Prostate gland (tissue), 2 donors: ENCODE measurements at regions not wholly inside any gene's neighbourhood (a gene's known extent, or its start where the extent isn't known, plus 50 kb on each side); places are given as distances from the start of the nearest gene placed in this dataset.

Experiments used
- DNase-seq: peaks from one replicate; pipeline ENCODE4 v3.0.0-alpha.2; 2019; ENCODE audit warnings: low spot score
- H3K27ac ChIP-seq, 2 donors: fragments of 200-600 bp; sonication (generic); 2 replicates each; pipeline ENCODE4 v1.5.1; 2017 to 2019
- H3K27me3 ChIP-seq: fragments of 200-600 bp; sonication (generic); replicated peaks from 2 replicates; pipeline ENCODE4 v1.5.1; 2019; ENCODE audit not compliant: insufficient read depth
- H3K36me3 ChIP-seq, 2 donors: fragments of 200-600 bp; sonication (generic); 1 replicate in 1 of 2; 2 replicates in 1 of 2; pipeline versions ENCODE4 v1.5.1 to v1.8.1; 2017 to 2019
- H3K4me1 ChIP-seq: fragments of 200-600 bp; sonication (generic); replicated peaks from 2 replicates; pipeline ENCODE4 v1.5.1; 2019
- H3K4me3 ChIP-seq, 2 donors: fragments of 200-600 bp; sonication (generic); 2 replicates each; pipeline ENCODE4 v1.5.1; 2017 to 2019
- H3K9me3 ChIP-seq: fragments of 200-600 bp; sonication (generic); 2 replicates; pipeline ENCODE4 v1.5.1; 2017
- POLR2A ChIP-seq: fragments of 450-650 bp; IDR thresholded peaks from one replicate; pipeline ENCODE4 v1.6.1; 2016; ENCODE audit warnings: antibody characterized with exemption, mild to moderate bottlenecking
- POLR2AphosphoS5 ChIP-seq: sonication (generic); formaldehyde crosslinking; IDR thresholded peaks from one replicate; pipeline ENCODE4 v1.6.1; 2017; ENCODE audit warnings: antibody characterized with exemption
- WGBS: methylation state at CpG from one replicate; pipeline ENCODE4 v1.1.5; 2018; 5-methylcytosine and 5-hydroxymethylcytosine counted together
- intact Hi-C: fragments of 100-400 bp; cut with DNase I; formaldehyde crosslinking; loops from one replicate; pipeline ENCODE4 v1.14.2; 2022
- TF ChIP-seq, protein P1 (sequence below), 4 experiments: fragments of 200-600 bp in 2 of 4; fragments of 450-650 bp in 2 of 4; sonication (generic) in 2 of 4; IDR thresholded peaks; 1 replicate in 3 of 4; 2 replicates in 1 of 4; pipeline ENCODE4 v1.5.1; 2016 to 2019; ENCODE audit warnings: antibody characterized with exemption in 4 of 4, mild to moderate bottlenecking in 2 of 4, moderate library complexity in 2 of 4

DNA sequence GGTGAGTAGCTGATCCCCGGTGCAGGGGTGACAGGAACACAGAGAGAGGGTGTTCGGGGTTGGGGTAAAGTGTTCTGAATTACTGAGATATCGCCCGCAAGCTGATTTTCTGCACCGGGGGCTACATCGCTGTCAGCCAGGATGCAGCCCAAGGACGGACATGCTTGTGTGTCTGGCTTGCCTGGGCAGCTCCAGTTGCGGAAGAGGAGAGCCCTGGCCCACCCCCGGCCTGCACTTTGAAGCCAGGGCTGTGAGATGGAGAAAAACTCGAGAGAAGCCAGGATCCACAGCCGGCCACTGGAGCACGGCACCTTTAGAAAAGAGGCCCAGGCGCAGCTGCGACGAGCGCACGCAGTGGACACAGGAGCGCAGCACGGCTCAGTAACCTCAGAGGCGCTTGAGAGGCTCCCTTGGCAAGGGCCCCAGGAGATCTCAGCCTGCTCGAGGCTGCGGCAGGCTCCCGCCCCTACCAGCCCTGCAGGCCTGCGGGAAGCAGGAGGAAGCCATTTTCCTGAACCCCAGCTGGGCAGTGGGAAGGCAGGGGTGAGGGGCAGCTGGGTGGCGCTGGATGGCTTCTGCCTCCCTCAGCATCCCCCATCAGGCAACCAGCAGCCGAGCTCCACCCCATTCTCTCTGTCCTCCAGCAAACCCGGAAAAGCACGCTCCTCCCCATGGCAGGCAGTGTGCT is 59.2 kb downstream of the C9orf50 start:
- WGBS = 23% methylated on average over 28 of the region's 28 CpGs
- peak; percentile 24 for DNase-seq
- Histone ChIP-seq H3K36me3 (no peaks in the 10 kb centered on the region), H3K9me3 (no peaks in the 10 kb centered on the region), H3K4me1 (no peaks in the 10 kb centered on the region), H3K27ac (peak overlapping the region in 1 of 2 donors; percentile 18), H3K27me3 (no peaks in the 10 kb centered on the region), H3K4me3 (no peak overlapping the region)
- intact Hi-C loops = no loop called here
- TF ChIP-seq POLR2AphosphoS5 = no peak
- TF ChIP-seq POLR2A = no peak
- TF ChIP-seq, protein P1, sequence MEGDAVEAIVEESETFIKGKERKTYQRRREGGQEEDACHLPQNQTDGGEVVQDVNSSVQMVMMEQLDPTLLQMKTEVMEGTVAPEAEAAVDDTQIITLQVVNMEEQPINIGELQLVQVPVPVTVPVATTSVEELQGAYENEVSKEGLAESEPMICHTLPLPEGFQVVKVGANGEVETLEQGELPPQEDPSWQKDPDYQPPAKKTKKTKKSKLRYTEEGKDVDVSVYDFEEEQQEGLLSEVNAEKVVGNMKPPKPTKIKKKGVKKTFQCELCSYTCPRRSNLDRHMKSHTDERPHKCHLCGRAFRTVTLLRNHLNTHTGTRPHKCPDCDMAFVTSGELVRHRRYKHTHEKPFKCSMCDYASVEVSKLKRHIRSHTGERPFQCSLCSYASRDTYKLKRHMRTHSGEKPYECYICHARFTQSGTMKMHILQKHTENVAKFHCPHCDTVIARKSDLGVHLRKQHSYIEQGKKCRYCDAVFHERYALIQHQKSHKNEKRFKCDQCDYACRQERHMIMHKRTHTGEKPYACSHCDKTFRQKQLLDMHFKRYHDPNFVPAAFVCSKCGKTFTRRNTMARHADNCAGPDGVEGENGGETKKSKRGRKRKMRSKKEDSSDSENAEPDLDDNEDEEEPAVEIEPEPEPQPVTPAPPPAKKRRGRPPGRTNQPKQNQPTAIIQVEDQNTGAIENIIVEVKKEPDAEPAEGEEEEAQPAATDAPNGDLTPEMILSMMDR (IDR thresholded peaks at IDR 0.05) = no peak

DNA sequence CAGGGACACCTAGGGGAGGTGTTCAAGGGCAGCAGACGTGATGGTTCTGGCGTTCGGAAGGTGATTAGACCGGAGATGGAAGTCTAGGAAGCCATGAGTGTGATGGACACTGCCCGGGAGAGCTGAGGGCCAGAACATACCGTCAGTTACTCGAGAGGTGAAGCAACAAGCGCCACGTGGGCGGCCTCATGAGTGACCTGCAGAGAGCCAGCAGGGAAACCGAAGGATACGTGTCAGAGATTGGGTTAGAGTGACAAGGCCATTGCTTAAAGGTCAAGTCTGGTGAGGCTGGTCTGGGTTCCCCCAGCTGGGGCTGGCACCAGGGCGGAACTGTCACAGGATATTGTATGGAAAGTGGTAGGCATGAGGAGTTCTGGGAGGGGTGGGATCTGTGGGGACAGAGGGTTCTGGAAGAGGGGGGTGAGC is 60.0 kb downstream of the C9orf50 start:
- Histone ChIP-seq H3K27me3 (no peaks in the 10 kb centered on the region), H3K9me3 (no peaks in the 10 kb centered on the region), H3K4me3 (no peak overlapping the region), H3K36me3 (no peaks in the 10 kb centered on the region), H3K4me1 (no peaks in the 10 kb centered on the region), H3K27ac (no peak overlapping the region)
- DNase-seq = no peak
- intact Hi-C loops = no loop called here
- 93% methylated on average over 13 of the region's 13 CpGs for WGBS
- no peak for TF ChIP-seq POLR2AphosphoS5
- TF ChIP-seq, protein P1 (IDR thresholded peaks at IDR 0.05) = no peak
- TF ChIP-seq POLR2A = no peak

DNA sequence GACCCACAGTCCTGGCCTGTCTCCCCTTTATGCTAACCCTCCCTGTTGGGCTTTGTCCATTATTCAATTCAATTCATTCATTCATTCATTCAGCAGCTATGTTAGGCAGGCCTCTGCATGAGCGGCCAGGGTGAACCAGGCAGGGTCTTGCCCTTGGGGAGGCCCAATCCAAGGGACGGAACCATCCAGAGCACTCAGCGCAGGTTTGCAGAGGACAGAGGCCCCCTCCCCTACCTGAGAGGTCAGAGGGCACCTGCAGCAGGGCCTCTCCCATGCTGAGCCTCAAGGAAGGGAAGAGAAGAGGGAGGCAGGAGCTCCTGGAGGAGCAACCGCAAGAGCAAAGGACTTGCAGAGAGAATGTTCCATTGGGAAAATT is 61.4 kb downstream of the C9orf50 start:
- Histone ChIP-seq H3K4me1 (no peaks in the 10 kb centered on the region), H3K4me3 (no peak overlapping the region), H3K9me3 (no peaks in the 10 kb centered on the region), H3K36me3 (no peaks in the 10 kb centered on the region), H3K27ac (no peak overlapping the region), H3K27me3 (no peaks in the 10 kb centered on the region)
- DNase-seq = no peak
- WGBS = 97% methylated on average over 4 of the region's 4 CpGs
- TF ChIP-seq, protein P1 (IDR thresholded peaks at IDR 0.05) = no peak
- TF ChIP-seq POLR2AphosphoS5 = no peak
- no peak for TF ChIP-seq POLR2A
- intact Hi-C loops = loop anchor here (5.0 kb wide), 1 partner anchor 38 kb away; no protein-coding TSS in a partner anchor

DNA sequence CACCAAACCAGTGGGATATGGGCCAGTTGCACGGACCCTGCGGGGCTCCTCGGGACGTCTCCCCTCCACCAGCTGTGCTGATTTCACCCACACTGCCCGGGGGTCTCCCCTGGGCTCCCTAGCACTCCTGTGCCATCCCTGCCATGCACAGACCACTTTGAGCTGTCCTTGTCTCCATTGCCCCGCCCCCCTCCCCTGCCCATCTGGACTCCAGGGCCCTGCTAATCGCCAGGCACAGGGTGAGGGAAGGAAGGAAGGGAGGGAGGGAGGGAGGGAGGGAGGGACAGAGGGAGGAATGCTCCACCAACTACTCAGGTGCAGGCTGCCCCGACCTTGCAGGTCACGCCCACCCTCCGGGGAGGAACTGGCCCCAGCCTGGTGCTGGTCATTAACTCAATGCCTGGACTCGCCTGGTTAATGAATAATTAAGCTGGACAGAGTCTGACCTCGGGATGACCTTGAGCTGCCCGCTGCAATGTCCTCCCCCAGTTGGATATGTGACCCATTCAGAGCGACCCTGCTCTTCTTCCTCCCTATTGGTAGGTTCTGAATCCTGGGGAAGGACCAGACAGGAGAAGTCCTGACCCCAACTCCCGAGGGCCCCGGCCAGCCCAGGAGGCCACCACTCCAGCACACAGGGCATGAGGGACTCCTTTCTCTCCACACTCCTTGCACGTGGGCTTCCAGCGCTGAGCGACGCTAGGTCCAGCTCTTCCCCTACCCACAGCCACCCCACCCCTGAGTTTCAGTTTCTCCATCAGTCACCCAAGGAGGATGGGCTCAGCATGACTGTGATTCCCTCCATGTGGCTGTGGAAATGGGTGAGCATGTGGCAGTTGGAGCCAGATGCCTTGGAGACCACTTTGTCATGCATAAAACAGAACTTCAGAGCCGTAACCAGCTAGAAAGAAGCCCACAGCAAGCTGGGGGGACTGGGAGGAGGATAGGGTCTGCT is 62.1 kb downstream of the C9orf50 start:
- intact Hi-C loops = loop anchor here (5.0 kb wide), 1 partner anchor 38 kb away; no protein-coding TSS in a partner anchor
- no peaks in the 10 kb centered on the region for H3K9me3 ChIP-seq
- H3K36me3 ChIP-seq = no peaks in the 10 kb centered on the region
- 59% methylated on average over 21 of the region's 21 CpGs for WGBS
- TF ChIP-seq, protein P1 (IDR thresholded peaks at IDR 0.05) = no peak
- no peak for TF ChIP-seq POLR2A
- no peak for TF ChIP-seq POLR2AphosphoS5
- no peak overlapping the region for H3K4me3 ChIP-seq
- peak overlapping the region; percentile 64 to 66 for H3K27ac ChIP-seq
- no peaks in the 10 kb centered on the region for H3K4me1 ChIP-seq
- H3K27me3 ChIP-seq = no peaks in the 10 kb centered on the region
- no peak for DNase-seq
